Frontal cortex (tissue), 3 donors: ENCODE measurements at regions not wholly inside any gene's neighbourhood (a gene's known extent, or its start where the extent isn't known, plus 50 kb on each side); places are given as distances from the start of the nearest gene placed in this dataset.
"Not testable (repeated sequence)": the region's sequence is repeated elsewhere in the genome, so short reads cannot be mapped to it uniquely, and the experiment has no call there.

ENCODE experiments used
- DNase-seq, 2 donors: peaks; one replicate each; pipeline ENCODE4 v3.0.0; 2012; ENCODE audit warnings: low spot score in 2 of 2
- FAIRE-seq: peaks from 2 replicates; lab custom pipeline; 2012; peaks lifted over from hg19 to GRCh38; lab: Jason Lieb, UNC
- donor health status: control.
- donor health status: control.
- donor health status: control.

DNA sequence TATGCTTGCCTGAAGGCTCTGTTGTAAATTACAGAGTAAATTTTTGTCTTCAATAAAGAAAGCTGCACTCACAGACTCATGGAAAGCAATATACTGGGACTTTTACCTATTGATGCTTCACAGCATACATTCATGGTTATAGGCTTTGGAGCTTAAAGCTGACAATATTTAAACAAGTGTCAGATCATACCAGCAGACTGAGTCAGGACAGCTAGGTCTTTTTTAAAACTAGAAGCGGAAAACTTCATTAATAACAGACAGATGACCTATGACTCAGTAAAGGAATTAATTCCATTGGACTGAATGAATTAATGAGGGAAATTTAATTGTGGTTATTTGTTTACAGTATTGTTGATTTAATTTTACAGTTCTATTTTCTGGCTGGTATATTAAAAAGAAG lies 165.8 kb upstream of the DGKB start:
- no peak for DNase-seq
- FAIRE-seq = no peak

GRCh38 chr7:15057272-15057671 lies 154.7 kb upstream of the DGKB start:
- DNase-seq = no peak
- FAIRE-seq = no peak

DNA sequence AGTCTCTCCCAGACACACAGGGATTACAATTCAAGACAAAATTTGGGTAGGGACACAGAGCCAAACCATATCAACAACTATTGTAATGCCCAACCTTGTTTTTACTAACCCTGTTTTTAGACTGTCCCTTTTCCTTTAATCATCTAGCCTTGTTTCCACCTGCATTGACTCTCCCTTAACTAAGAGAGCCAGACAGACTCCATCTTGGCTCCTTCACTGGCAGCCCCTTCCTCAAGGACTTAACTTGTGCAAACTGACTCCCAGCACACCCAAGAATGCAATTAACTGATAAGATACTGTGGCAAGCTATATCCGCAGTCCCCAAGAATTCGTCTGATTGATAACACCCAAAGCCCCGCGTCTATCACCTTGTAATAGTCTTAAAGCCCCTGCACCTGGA lies 151.8 kb upstream of the DGKB start:
- not testable (repeated sequence) for DNase-seq, FAIRE-seq

GRCh38 chr7:15049157-15049556 lies 146.6 kb upstream of the DGKB start:
- FAIRE-seq = no peak
- no peak for DNase-seq

DNA sequence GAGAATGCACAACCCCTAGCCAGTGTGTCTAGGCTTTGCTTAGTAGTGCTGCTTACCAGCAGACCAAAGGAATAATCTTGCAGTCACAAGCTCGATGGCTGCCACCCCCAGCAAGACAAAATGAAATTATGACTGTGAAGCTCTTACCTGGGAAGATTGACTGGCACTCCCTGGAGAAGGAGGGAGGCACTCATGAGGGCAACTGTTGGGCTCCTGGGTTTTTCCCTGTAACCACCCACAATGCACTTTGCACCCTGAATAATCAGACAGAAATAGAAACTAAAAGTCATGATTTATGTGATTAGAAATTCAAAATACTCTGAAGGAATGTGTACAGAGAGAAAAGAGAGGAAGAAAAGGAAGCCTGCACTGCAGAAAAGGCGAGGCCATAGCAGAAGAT lies 144.3 kb upstream of the DGKB start:
- FAIRE-seq = no peak
- no peak for DNase-seq

- DNase-seq (no peak), FAIRE-seq (no peak)
These were observed 141.4 kb upstream of the DGKB start for GRCh38 chr7:15043931-15044330.

GRCh38 chr7:15042285-15043065 lies 139.9 kb upstream of the DGKB start:
- FAIRE-seq (no peak), DNase-seq (no peak)

- DNase-seq (no peak), FAIRE-seq (no peak)
These were observed 138.7 kb upstream of the DGKB start for GRCh38 chr7:15041226-15041625.

- no peak for FAIRE-seq
- no peak for DNase-seq
These were observed 133.3 kb upstream of the DGKB start for GRCh38 chr7:15035814-15036213.

- FAIRE-seq (no peak), DNase-seq (no peak)
These were observed 130.5 kb upstream of the DGKB start for GRCh38 chr7:15033039-15033438.

DNA sequence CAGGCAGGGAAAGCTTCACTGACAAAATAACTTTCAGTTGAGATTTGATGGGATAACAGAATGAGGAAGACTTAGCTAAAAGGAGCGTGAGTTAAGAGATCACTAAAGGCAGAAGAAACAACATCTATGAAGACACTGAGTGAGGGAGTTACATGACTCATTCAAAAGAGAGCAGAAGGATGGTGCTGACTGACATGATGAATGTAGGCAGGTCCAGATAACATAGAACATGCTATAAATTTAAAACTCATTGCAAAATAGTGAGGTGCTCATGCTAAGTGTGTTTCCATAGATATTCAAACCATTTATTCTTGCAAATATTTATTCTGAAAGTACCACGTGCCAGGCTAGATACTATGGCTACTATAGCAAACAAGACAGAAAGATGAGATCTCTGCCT lies 116.4 kb upstream of the DGKB start:
- no peak for DNase-seq
- FAIRE-seq = no peak

DNA sequence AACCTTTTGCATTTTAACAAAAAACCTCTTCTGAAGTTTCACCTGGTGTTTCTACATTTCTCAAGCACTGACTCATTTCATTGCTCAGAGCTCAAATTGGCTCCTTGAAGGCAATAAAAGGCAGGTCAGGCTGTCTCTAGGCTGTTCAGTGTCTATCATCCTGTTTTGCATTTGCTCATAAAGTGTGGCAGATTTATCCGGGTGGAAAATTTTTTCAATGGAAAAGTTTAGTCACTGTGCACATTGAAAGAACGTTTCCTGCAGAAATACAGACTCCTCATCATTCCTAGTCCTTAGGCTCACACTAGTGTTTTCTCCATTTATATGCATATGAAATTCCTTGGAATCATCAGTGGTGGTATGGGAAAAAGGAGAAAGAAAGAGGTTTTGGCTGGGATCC lies 114.2 kb upstream of the DGKB start:
- DNase-seq = no peak
- no peak for FAIRE-seq

DNA sequence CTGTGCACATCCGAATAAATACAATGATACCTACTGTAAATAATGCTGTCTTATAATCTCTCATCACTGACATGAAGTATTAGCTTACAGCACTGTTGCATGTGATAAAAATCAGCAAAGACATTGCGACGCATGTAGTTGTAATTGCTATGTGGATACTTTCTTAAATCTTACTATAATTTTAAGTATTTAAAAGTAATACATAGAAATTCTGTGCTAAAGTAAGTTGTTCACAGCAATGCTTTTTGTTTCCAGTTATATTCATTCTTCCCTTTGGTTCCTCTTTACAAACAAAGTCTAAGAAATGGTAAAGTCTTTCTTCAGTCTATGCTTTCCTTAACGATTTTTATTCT lies 113.7 kb upstream of the DGKB start:
- FAIRE-seq (no peak), DNase-seq (no peak)

DNA sequence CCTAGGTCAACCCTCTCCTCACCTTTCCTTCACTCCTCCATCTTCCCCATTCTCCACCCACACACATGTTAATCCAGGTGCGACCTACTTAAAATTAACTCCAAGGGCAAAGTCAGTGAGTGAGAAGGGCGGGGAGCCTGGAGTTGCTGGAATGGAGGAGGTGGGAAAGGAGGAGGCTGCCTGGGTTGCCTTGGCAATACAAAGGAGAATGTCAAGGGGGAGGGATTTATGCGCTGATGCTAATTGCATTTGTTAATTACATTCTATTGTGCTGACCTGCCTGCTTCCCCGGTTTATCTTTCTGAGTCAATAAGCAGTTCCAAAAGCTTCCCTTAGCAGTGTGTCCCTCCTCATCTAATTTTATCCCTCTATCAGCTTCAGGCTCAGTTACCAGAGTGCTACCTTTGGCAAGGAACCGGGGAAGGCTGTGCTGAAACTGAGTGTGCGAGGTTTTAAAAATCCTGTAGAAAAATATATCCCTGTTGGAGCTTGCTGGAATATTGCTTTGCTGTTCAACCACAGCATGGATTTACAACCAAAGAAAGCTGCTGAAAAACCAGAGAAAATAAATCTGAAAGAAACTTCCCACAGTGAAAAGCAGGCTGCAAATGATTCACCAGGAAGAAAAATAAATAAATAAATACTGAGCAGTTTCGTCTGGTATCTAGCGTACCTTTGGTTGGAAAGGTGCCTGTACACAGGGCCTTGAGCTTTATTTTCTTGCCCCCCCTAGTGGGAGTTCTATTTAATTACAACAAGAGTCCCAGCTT lies 113.2 kb upstream of the DGKB start:
- FAIRE-seq (no peak), DNase-seq (peak in 1 of 2 donors; percentile 19)

DNA sequence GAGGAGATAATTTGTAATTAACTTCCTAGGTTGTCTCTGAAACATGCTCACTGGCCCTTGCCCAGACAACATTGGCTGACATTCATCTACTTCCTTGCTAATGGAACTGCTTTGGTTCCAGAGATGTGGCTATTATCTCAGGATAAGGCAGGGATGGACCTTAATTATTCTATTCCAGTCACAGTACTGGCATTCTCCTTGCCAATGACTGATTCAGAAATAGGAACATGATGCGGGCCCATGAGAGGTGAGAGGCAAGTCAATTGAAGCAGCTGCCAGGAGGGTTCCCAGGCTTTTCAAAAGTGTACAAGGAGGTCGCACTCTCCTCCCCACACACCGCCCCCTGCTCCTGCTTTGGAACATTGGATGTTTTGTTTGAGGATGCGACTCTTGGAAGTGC lies 109.6 kb upstream of the DGKB start:
- DNase-seq (no peak), FAIRE-seq (no peak)

GRCh38 chr7:15011289-15011688 lies 108.7 kb upstream of the DGKB start:
- FAIRE-seq (no peak), DNase-seq (no peak)

GRCh38 chr7:15007507-15007906 lies 105.0 kb upstream of the DGKB start:
- DNase-seq (no peak), FAIRE-seq (no peak)

DNA sequence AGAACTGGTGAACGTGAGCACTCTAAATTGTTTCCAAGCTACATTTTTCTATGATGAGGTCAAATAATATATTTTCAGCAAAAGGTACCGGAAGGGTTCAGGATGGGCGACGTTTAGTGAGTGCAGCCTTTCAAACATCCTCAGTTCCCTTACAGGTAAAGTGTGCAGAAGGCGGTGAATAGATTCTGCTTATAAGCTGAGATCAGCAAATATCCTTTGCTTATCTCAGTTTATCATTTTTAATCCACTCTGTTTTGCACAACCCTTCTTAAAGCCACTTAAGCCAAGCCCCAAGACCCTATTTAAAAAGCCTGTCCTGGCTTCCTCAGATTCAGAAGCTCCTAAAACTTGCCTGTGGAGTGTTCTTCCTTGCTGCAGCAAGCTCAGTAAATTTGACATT lies 103.1 kb upstream of the DGKB start:
- FAIRE-seq (no peak), DNase-seq (no peak)

- no peak for DNase-seq
- FAIRE-seq = no peak
These were observed 97.6 kb upstream of the DGKB start for GRCh38 chr7:15000157-15000556.

- FAIRE-seq = no peak
These were observed 96.8 kb upstream of the DGKB start for GRCh38 chr7:14999331-14999730.

GRCh38 chr7:14995774-14996173 lies 93.2 kb upstream of the DGKB start:
- FAIRE-seq (no peak), DNase-seq (no peak)

More at GRCh38 chr7:14999331-14999730, 96.8 kb upstream of the DGKB start:
- DNase-seq = no peak

- DNase-seq (no peak), FAIRE-seq (no peak)
These were observed 86.4 kb upstream of the DGKB start for GRCh38 chr7:14988941-14989340.
